CD4-positive, CD25-positive, alpha-beta regulatory T cell (primary cell): ENCODE measurements at regions not wholly inside any gene's neighbourhood (a gene's known extent, or its start where the extent isn't known, plus 50 kb on each side); places are given as distances from the start of the nearest gene placed in this dataset.

Experiments used
- ATAC-seq, 2 donors: fragments of 150-1000 bp; cut with Tn5 transposase; one replicate each; pipeline ENCODE4 v1.10.0; 2021; ENCODE audit warnings: low read depth in 2 of 2, moderate number of reproducible peaks in 2 of 2, moderate library complexity in 1 of 2
- DNase-seq, 3 donors: peaks; one replicate each; pipeline versions ENCODE4 v3.0.0 to v3.0.0-alpha.2; 2012 to 2022; ENCODE audit warnings: mixed read lengths in 1 of 3
- H3K27ac ChIP-seq: one replicate; pipeline ENCODE4 v1.7.0; 2013; ENCODE audit warnings: mild to moderate bottlenecking, low read length; ENCODE audit not compliant: insufficient read depth, poor library complexity, severe bottlenecking
- H3K27me3 ChIP-seq: one replicate; pipeline ENCODE4 v1.7.0; 2013; ENCODE audit warnings: low read length; ENCODE audit not compliant: control insufficient read depth, insufficient read depth
- H3K36me3 ChIP-seq: one replicate; pipeline ENCODE4 v1.7.0; 2013; ENCODE audit warnings: mild to moderate bottlenecking, low read length, moderate library complexity; ENCODE audit not compliant: control insufficient read depth, insufficient read depth
- H3K4me1 ChIP-seq: 2 replicates; pipeline ENCODE4 v1.7.0; 2013; ENCODE audit warnings: mild to moderate bottlenecking, low read length; ENCODE audit not compliant: insufficient read depth, control insufficient read depth, poor library complexity, severe bottlenecking
- H3K4me3 ChIP-seq: one replicate; pipeline ENCODE4 v1.7.0; 2013; ENCODE audit warnings: low read depth, mild to moderate bottlenecking, low read length, moderate library complexity
- H3K9me3 ChIP-seq, 2 experiments: 1 replicate in 1 of 2; 2 replicates in 1 of 2; pipeline ENCODE4 v1.7.0; 2013; ENCODE audit warnings: low read length in 2 of 2, mild to moderate bottlenecking in 1 of 2, moderate library complexity in 1 of 2; ENCODE audit not compliant: control insufficient read depth in 2 of 2
- H3K27ac Mint-ChIP-seq, 3 donors: one replicate each; pipeline ENCODE4 v1.8.0; 2020 to 2022; ENCODE audit warnings: mild to moderate bottlenecking in 3 of 3, mixed read lengths in 3 of 3, moderate library complexity in 2 of 3
- H3K27me3 Mint-ChIP-seq: one replicate; pipeline ENCODE4 v1.8.0; 2022; ENCODE audit warnings: mild to moderate bottlenecking, mixed read lengths
- H3K36me3 Mint-ChIP-seq: one replicate; pipeline ENCODE4 v1.8.0; 2020; ENCODE audit warnings: mixed read lengths
- H3K4me1 Mint-ChIP-seq, 4 donors: one replicate each; pipeline ENCODE4 v1.8.0; 2020 to 2022; ENCODE audit warnings: mixed read lengths in 4 of 4, mild to moderate bottlenecking in 1 of 4
- H3K4me3 Mint-ChIP-seq, 4 donors: one replicate each; pipeline ENCODE4 v1.8.0; 2020 to 2022; ENCODE audit warnings: mild to moderate bottlenecking in 4 of 4, mixed read lengths in 4 of 4, moderate library complexity in 3 of 4
- H3K9me3 Mint-ChIP-seq, 7 donors: one replicate each; pipeline ENCODE4 v1.8.0; 2020 to 2022; ENCODE audit warnings: mixed read lengths in 7 of 7, mild to moderate bottlenecking in 3 of 7, moderate library complexity in 2 of 7

GRCh38 chr1:55418208-55419000 is 203.2 kb upstream of the USP24 start:
- no peaks in the 10 kb centered on the region for H3K27me3 ChIP-seq
- Mint-ChIP-seq H3K9me3 (peaks cover 0 to 3% (median 0%) of the 10 kb centered on the region in 7 donors), H3K36me3 (no peaks in the 10 kb centered on the region), H3K27me3 (no peaks in the 10 kb centered on the region), H3K27ac (no peak overlapping the region), H3K4me1 (no peaks in the 10 kb centered on the region), H3K4me3 (no peak overlapping the region)
- no peaks in the 10 kb centered on the region for H3K36me3 ChIP-seq
- H3K9me3 ChIP-seq: no peaks in the 10 kb centered on the region
- no peaks in the 10 kb centered on the region for H3K4me1 ChIP-seq
- no peak overlapping the region for H3K27ac ChIP-seq
- DNase-seq: no peak
- no peak overlapping the region for H3K4me3 ChIP-seq
- no peak for ATAC-seq

GRCh38 chr1:55416164-55416842 is 201.1 kb upstream of the USP24 start:
- no peak for DNase-seq
- Mint-ChIP-seq H3K9me3 (peaks cover 0 to 6% (median 3%) of the 10 kb centered on the region in 7 donors), H3K4me3 (no peak overlapping the region)

GRCh38 chr1:55413286-55413685 is 198.1 kb upstream of the USP24 start:
- Mint-ChIP-seq H3K27ac (no peak overlapping the region), H3K9me3 (peaks cover 0 to 7% (median 3%) of the 10 kb centered on the region in 7 donors), H3K4me3 (no peak overlapping the region), H3K27me3 (peaks cover 4% of the 10 kb centered on the region), H3K36me3 (no peaks in the 10 kb centered on the region), H3K4me1 (no peaks in the 10 kb centered on the region)
- H3K27ac ChIP-seq: no peak overlapping the region
- H3K36me3 ChIP-seq: no peaks in the 10 kb centered on the region
- ATAC-seq (no peak), DNase-seq (no peak)
- no peaks in the 10 kb centered on the region for H3K27me3 ChIP-seq
- H3K4me3 ChIP-seq: no peak overlapping the region
- H3K4me1 ChIP-seq: no peaks in the 10 kb centered on the region
- H3K9me3 ChIP-seq: no peaks in the 10 kb centered on the region

More at GRCh38 chr1:55416164-55416842, 201.1 kb upstream of the USP24 start:
- no peaks in the 10 kb centered on the region for H3K27me3 ChIP-seq
- no peaks in the 10 kb centered on the region for H3K36me3 Mint-ChIP-seq
- no peaks in the 10 kb centered on the region for H3K9me3 ChIP-seq
- no peaks in the 10 kb centered on the region for H3K4me1 Mint-ChIP-seq
- no peaks in the 10 kb centered on the region for H3K27me3 Mint-ChIP-seq
- H3K27ac Mint-ChIP-seq: no peak overlapping the region
- no peak overlapping the region for H3K4me3 ChIP-seq
- no peak overlapping the region for H3K27ac ChIP-seq
- no peaks in the 10 kb centered on the region for H3K4me1 ChIP-seq
- ATAC-seq: no peak
- H3K36me3 ChIP-seq: no peaks in the 10 kb centered on the region

- ATAC-seq (no peak), DNase-seq (no peak)
- Mint-ChIP-seq H3K36me3 (no peaks in the 10 kb centered on the region), H3K9me3 (peaks cover 0 to 7% (median 3%) of the 10 kb centered on the region in 7 donors), H3K4me3 (no peak overlapping the region), H3K27ac (no peak overlapping the region), H3K4me1 (no peaks in the 10 kb centered on the region), H3K27me3 (peaks cover 4% of the 10 kb centered on the region)
- Histone ChIP-seq H3K4me1 (no peaks in the 10 kb centered on the region), H3K9me3 (no peaks in the 10 kb centered on the region), H3K27me3 (peaks cover 2% of the 10 kb centered on the region), H3K36me3 (no peaks in the 10 kb centered on the region), H3K4me3 (no peak overlapping the region), H3K27ac (no peak overlapping the region)
Observed at GRCh38 chr1:55412060-55412459, 196.9 kb upstream of the USP24 start.

- Histone ChIP-seq H3K4me3 (no peak overlapping the region), H3K36me3 (no peaks in the 10 kb centered on the region), H3K27ac (no peak overlapping the region), H3K9me3 (no peaks in the 10 kb centered on the region), H3K27me3 (peaks cover 3% of the 10 kb centered on the region), H3K4me1 (no peaks in the 10 kb centered on the region)
- Mint-ChIP-seq H3K9me3 (peaks cover 0 to 2% (median 0%) of the 10 kb centered on the region in 7 donors), H3K27ac (no peak overlapping the region), H3K4me3 (no peak overlapping the region), H3K36me3 (no peaks in the 10 kb centered on the region), H3K4me1 (no peaks in the 10 kb centered on the region), H3K27me3 (peaks cover 22% of the 10 kb centered on the region)
- ATAC-seq (no peak), DNase-seq (no peak)
Observed at GRCh38 chr1:55402671-55403464, 187.7 kb upstream of the USP24 start.

- no peak for ATAC-seq
- Histone ChIP-seq H3K4me1 (no peaks in the 10 kb centered on the region), H3K36me3 (no peaks in the 10 kb centered on the region), H3K27me3 (peaks cover 3% of the 10 kb centered on the region), H3K4me3 (no peak overlapping the region), H3K27ac (no peak overlapping the region), H3K9me3 (no peaks in the 10 kb centered on the region)
- no peaks in the 10 kb centered on the region for H3K36me3 Mint-ChIP-seq
- H3K4me1 Mint-ChIP-seq: no peaks in the 10 kb centered on the region
- DNase-seq: no peak
- H3K9me3 Mint-ChIP-seq: peaks cover 0 to 2% (median 0%) of the 10 kb centered on the region in 7 donors
- no peak overlapping the region for H3K4me3 Mint-ChIP-seq
- H3K27ac Mint-ChIP-seq: no peak overlapping the region
- H3K27me3 Mint-ChIP-seq: peaks cover 25% of the 10 kb centered on the region
Observed at GRCh38 chr1:55402142-55402541, 187.0 kb upstream of the USP24 start.

GRCh38 chr1:55400508-55400907 is 185.3 kb upstream of the USP24 start:
- peaks cover 29% of the 10 kb centered on the region for H3K27me3 Mint-ChIP-seq
- no peak overlapping the region for H3K27ac ChIP-seq
- H3K9me3 Mint-ChIP-seq: peaks cover 0 to 2% (median 0%) of the 10 kb centered on the region in 7 donors
- H3K9me3 ChIP-seq: no peaks in the 10 kb centered on the region
- no peaks in the 10 kb centered on the region for H3K36me3 ChIP-seq
- H3K4me3 ChIP-seq: no peak overlapping the region
- no peaks in the 10 kb centered on the region for H3K36me3 Mint-ChIP-seq
- H3K27ac Mint-ChIP-seq: no peak overlapping the region
- H3K4me3 Mint-ChIP-seq: no peak overlapping the region
- no peaks in the 10 kb centered on the region for H3K4me1 ChIP-seq
- no peaks in the 10 kb centered on the region for H3K4me1 Mint-ChIP-seq
- DNase-seq: no peak
- no peak for ATAC-seq
- peaks cover 3% of the 10 kb centered on the region for H3K27me3 ChIP-seq
